ENCODE measurements at regions not wholly inside any gene's neighbourhood (a gene's known extent, or its start where the extent isn't known, plus 50 kb on each side); places are given as distances from the start of the nearest gene placed in this dataset.

DNA sequence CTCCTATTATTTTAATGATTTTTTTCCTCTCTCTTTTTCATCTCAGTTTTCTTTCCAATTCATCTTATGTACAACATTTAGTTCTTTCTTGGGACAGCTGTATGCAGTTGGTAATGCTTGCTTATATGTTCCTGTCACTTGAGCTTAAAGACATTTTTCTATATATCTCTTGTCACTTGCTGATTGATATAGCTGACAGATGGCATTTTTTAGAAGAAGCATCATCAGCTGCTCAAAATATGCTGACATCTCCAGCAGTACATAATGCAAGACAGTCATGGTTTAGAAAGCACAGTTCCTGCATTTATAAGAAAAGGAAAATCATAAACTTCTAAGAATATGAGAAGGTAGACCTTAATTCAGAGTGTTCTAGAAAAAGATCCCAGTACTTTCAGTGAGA, 56.5 kb downstream of the DCAF8L1 start:
- no peak for DNase-seq

DNA sequence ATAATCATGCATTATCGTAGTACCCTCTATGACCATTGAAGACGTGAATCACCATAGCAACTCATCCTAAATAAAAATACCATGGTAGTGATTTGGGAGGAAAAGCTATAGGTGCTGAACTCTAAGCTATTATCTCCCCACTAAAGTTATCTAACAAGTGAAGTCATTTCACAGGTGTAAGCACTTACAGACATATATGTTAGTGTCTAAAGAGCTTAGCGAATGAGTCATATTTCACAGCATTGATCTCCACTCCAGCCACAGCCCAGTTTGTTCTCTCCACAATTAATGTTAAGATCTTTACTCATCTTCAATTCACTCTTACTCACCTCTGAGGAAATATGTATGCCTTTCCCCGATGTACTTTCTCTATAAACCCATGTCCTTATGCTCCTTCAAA, 57.0 kb downstream of the DCAF8L1 start:
- no peak for DNase-seq

DNA sequence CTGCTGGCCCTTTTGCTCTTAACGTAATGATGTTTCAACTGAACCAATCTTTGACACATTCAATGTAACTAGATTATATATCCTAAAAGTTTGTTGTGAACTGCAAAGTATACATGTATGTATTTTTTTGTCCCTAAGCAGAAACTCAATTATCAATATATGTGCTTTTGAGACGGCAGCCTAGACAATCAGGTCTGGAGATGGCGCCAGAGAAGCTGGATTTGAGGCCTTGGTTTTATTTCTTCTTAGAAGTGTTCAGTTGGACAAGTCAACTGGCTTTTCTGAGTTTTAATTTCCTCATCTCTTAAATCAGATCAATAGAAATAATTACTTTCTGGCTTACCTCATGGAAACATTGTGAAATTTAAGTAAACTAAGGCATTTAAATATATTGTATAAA, 62.5 kb downstream of the DCAF8L1 start:
- peak in 1 of 2 experiments; percentile 39 for DNase-seq

DNA sequence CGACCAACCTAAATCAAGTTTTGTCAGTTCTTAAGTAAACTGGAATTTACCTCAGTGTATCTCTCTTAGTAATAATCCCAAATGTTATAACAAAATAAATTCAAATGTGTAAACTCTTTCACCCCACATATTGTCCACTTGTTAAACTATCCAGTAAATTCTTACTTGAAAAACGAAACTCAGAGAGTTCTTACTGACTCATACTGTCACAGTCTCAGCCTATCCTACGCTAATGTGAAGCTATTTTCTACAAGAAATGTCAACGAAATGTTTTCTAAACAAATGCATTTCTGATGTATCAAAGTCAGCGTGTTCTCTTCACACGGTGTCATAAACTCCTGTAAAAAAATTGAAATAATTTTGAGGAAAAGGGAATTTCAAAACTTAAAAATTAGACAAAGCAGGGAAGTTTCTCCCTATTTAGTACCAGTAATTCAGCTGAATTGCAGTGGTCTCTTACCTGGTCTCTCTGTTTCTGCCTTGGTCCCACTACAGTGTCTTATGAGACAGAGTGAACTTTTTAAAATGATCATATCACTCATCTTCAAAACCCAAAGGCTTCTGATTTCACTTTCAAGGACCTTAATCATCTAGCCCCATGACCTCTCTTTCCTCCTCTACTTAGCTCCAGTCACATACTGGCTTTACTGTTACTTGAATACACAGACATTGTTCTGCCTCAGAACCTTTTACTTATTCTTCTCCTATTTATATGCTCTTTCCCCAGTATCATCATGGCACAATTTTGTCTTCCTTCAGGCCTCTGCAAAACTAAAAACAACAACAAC, 63.3 kb downstream of the DCAF8L1 start:
- no peak for DNase-seq

DNA sequence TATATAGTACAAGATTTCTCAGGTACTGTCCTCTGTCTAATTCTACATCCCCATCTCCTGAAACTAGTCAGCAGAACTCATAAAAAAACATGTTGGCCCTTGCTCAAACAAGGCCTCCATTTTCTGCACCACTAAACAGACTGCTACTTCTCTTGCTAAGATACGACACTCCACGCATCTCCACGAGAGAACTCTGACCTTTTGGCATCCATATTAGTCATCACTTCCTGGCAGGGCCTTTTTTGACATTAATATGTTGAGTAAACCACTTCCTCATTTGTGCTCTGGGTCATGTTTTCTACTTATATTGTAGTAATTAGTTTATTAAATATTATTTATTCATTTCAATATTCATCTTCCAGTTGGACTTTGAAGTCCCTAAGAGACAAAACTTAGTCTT, 65.6 kb downstream of the DCAF8L1 start:
- peak; percentile 48 to 52 for DNase-seq

DNA sequence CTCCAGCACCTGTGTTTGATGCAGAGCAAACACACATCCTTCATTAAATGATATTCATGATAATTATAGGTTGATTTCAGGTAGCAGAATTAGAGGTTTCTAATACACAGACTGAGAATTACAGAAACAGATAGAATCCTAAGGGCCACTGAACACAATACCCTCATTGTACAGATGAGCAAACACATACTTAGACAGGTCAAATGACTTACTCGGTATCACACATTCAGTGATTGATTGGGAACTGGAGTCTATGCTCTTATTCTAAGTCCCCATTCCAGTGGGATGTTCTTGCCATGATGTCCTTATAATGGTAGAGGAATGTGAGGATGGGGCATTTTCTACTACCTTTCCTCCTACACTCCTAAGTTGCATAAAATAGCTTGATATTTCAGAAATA, 70.8 kb downstream of the DCAF8L1 start:
- DNase-seq = no peak

DNA sequence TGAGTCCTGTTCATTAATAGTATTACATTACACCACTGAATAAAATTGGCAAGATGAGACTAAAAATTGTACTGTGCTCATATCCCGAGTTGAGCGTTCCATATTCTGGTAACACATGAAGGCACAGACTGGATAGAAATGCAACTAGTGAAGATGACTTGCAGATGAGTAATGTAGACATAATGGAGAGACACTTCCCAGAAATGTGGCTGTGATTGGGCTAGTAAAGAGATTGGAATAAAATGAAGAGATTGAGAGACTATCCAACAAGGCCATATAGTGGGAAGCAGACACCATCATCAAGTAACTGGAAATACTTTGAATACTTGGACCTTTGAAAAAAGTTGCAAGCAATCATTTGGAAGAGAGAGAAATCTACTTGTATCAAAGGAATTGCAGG, 77.3 kb downstream of the DCAF8L1 start:
- DNase-seq = no peak

DNA sequence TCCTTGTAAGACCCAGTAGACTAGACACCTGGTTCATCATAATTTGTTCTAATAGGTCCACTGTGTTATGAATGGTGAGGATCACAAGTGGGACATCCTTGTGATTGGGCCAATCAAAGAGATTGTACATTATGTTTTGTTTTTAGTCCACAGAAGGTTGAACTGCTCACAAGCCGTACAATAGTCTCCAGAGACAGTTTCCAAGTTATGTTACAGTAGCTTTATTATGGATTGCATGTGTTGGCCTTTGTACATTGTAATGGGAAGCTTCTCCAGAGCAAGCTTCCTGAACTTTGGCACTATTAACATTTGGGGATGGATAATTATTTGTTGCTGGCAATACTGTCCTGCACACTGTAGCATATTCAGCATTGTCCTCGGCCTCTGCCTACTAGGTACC, 86.1 kb downstream of the MAGEB10 start:
- no peak for DNase-seq

DNA sequence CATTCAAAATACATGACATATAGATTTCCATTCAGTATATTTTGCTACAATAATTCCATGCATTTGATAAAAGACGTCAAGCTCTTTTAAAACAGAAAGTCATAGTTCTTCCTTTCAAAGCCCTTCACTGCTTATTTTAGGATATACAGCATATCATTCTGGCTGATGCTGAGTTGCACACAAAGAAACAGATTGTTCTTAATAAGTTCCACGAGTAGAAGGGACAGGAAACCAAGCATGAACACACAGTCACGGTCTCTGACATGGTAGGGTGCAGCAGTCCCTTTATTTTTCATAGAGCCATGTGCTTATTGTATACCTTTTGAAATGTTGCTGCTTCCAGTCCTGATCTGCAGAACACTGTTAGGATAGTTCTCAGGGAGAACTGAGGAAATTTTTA, 85.4 kb downstream of the MAGEB10 start:
- no peak for DNase-seq

DNA sequence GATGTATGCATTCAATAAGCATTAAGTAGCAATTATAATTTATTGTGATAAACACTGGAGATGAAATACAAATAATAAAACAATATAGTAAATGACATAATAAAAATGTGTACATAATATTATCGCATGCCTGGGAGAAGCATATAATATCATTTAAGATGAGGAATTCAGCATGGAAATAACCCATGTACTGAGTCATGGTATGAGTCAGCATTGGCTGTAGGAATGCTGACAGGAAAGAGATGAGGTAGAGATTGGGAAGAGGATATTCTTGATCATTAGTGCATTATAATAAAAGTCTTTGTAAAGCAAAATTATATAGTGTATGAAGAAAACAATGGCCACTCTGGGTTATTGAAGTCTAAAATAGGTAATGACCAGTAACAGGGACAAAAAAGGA, 82.8 kb downstream of the MAGEB10 start:
- DNase-seq = no peak

DNA sequence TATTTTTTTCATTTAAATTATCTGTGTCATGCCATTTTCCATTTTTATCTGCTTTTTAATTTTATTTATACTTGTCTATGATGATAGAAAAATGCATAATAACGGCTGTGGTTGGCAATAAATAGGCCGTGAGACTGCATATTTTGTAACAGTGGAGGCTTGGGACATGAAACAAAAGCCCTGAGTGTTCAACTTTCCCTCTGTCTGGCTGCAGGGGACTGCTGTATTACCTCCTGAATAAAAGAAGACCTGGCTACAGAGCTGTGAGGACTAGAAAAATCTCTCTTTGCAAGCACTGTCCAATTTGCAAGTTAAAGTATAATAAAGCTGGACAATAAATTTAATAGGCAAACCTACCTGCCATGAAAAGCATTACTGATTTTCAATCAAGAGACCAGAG, 82.1 kb downstream of the MAGEB10 start:
- no peak for DNase-seq

DNA sequence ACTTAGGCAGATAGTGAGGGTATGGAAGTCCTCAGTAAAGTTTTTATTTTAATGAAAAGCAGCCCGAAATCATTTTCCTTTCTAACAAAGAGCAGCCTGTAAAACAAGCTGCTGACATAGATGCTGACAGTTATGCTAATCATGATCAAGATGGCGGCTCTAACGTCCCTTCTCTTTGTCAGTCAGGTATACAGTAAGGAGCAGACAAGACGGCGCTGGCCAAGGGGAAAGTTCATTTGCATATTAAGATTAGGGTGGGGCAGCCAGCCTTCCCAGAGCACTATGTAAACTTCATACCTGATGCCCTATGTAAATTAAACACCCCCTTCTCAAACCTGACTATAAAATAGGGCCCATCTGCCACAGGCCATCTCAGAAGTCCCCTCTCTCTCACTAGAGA, 76.9 kb downstream of the MAGEB10 start:
- no peak for DNase-seq

DNA sequence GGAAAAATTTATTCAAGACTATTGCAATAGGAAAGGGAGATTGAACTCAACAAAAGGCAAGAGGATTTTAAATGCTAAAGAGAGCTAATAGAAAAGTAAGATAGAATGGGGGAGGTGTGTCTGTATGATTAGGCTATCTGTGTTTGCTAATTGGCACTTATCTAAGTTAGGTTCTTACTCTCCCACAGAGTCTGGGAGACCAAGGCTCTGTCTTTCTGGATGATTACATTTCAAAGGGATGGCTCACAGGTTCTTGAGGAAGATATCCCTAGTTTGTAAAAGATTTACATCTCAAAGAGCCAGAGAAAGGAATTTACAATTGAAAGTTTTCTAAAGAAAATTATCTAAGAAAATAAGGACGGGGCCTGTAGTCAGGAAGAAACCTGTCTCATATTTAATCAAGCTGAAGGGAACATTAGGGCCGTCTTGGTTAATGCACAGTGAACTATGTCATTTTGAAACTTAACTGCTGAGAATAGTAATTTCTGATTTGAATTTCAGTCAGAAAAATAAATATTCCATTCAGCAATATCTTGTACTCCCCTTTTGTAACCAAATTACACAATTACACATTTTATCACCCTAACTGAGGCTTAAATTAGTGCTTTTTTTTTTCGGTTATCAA, 75.8 kb downstream of the MAGEB10 start:
- DNase-seq = no peak

DNA sequence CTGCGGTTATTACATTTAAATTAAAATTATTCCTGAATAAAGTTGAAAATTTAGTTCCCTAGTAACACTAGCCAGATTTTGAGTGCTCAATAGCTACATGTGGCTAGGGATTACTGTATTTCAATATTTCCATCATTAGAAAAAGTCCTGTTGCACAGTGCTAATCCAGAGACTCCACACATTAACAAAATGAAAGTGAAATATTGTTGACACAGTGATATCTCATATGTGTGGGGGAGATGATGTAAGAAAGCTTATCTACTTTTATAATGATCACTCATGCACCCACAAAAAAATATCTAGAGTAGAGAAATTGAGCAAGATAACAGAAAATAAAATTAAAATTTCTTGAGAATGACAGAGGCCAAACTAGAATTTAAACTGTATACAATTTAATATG, 74.9 kb downstream of the MAGEB10 start:
- DNase-seq = no peak

DNA sequence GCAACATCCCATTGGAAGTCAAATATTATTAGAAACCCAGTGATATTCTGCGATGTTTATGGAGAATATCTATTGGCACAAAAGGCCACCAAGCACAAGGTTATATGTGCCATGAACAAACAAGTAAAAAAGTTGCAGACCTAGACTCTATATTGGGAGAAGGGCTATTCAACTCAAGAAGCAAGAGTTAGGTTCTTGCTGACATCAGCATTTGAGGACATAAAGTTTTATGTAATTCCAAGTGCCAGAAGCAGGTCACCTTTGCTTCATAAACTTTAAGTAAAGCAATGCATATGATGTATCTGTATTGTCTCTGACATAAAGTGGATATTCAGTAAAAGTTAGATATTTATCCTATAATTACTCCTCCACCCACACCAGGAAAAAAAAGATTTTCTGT, 71.1 kb downstream of the MAGEB10 start:
- DNase-seq = no peak
